Naive thymus-derived CD4-positive, alpha-beta T cell (primary cell): ENCODE measurements at regions not wholly inside any gene's neighbourhood (a gene's known extent, or its start where the extent isn't known, plus 50 kb on each side); places are given as distances from the start of the nearest gene placed in this dataset.

Experiments used
- ATAC-seq: fragments of 150-1000 bp; cut with Tn5 transposase; 2 replicates; pipeline ENCODE4 v1.10.0; 2021; ENCODE audit warnings: mild to moderate bottlenecking, moderate library complexity
- CTCF ChIA-PET: fragments of 350-600 bp; sonication (Branson Sonifier 250); formaldehyde crosslinking; loops from one replicate; lab custom pipeline; 2021; ENCODE audit warnings: antibody characterized with exemption; lab: Charles Lee
- POLR2A ChIA-PET: fragments of 350-600 bp; sonication (Branson Sonifier 250); formaldehyde crosslinking; loops from one replicate; lab custom pipeline; 2021; ENCODE audit warnings: antibody characterized with exemption, inconsistent platforms; lab: Charles Lee
- DNase-seq, 9 donors: peaks; one replicate each; pipeline versions ENCODE4 v3.0.0 to v3.0.0-alpha.2; 2020 to 2022; ENCODE audit warnings: mixed read lengths in 1 of 9
- H3K27ac ChIP-seq: one replicate; pipeline ENCODE4 v1.7.0; 2013; ENCODE audit warnings: mild to moderate bottlenecking, low read depth, low read length, moderate library complexity
- H3K27me3 ChIP-seq, 2 donors: one replicate each; pipeline ENCODE4 v1.7.0; 2013; ENCODE audit warnings: low read length in 2 of 2, mild to moderate bottlenecking in 2 of 2, moderate library complexity in 2 of 2; ENCODE audit not compliant: control insufficient read depth in 2 of 2, insufficient read depth in 2 of 2
- H3K36me3 ChIP-seq, 3 experiments: 1 replicate in 2 of 3; 2 replicates in 1 of 3; pipeline ENCODE4 v1.7.0; 2013; ENCODE audit warnings: low read length in 3 of 3, mild to moderate bottlenecking in 3 of 3, moderate library complexity in 1 of 3; ENCODE audit not compliant: insufficient read depth in 3 of 3, control insufficient read depth in 2 of 3
- H3K4me1 ChIP-seq, 2 donors: one replicate each; pipeline ENCODE4 v1.7.0; 2013; ENCODE audit warnings: low read length in 2 of 2, mild to moderate bottlenecking in 2 of 2, moderate library complexity in 1 of 2; ENCODE audit not compliant: control insufficient read depth in 2 of 2, insufficient read depth in 2 of 2
- H3K4me3 ChIP-seq: 2 replicates; pipeline ENCODE4 v1.7.0; 2013; ENCODE audit warnings: mild to moderate bottlenecking, low read length
- H3K9me3 ChIP-seq, 3 experiments: 1 replicate in 2 of 3; 2 replicates in 1 of 3; pipeline ENCODE4 v1.7.0; 2013; ENCODE audit warnings: low read length in 3 of 3; ENCODE audit not compliant: control insufficient read depth in 2 of 3
- H3K27ac Mint-ChIP-seq, 9 donors: one replicate each; pipeline ENCODE4 v1.8.0; 2020 to 2022; ENCODE audit warnings: mixed read lengths in 9 of 9, mild to moderate bottlenecking in 8 of 9, moderate library complexity in 5 of 9, inconsistent platforms in 2 of 9
- H3K27me3 Mint-ChIP-seq, 5 donors: one replicate each; pipeline ENCODE4 v1.8.0; 2021 to 2022; ENCODE audit warnings: mixed read lengths in 5 of 5, mild to moderate bottlenecking in 1 of 5
- H3K36me3 Mint-ChIP-seq, 5 donors: one replicate each; pipeline ENCODE4 v1.8.0; 2020 to 2022; ENCODE audit warnings: mixed read lengths in 5 of 5, mild to moderate bottlenecking in 3 of 5, inconsistent platforms in 1 of 5
- H3K4me1 Mint-ChIP-seq, 7 donors: one replicate each; pipeline ENCODE4 v1.8.0; 2020 to 2022; ENCODE audit warnings: mixed read lengths in 7 of 7, mild to moderate bottlenecking in 3 of 7, inconsistent platforms in 1 of 7
- H3K4me3 Mint-ChIP-seq, 10 donors: one replicate each; pipeline ENCODE4 v1.8.0; 2020 to 2022; ENCODE audit warnings: mild to moderate bottlenecking in 10 of 10, mixed read lengths in 10 of 10, moderate library complexity in 6 of 10, inconsistent platforms in 2 of 10
- H3K9me3 Mint-ChIP-seq, 11 donors: one replicate each; pipeline ENCODE4 v1.8.0; 2020 to 2022; ENCODE audit warnings: mixed read lengths in 11 of 11, mild to moderate bottlenecking in 4 of 11, inconsistent platforms in 1 of 11, moderate library complexity in 1 of 11
- intact Hi-C, 2 donors: fragments of 100-400 bp; cut with micrococcal nuclease; formaldehyde crosslinking; loops; one replicate each; pipeline ENCODE4 v1.15.1; 2023

DNA sequence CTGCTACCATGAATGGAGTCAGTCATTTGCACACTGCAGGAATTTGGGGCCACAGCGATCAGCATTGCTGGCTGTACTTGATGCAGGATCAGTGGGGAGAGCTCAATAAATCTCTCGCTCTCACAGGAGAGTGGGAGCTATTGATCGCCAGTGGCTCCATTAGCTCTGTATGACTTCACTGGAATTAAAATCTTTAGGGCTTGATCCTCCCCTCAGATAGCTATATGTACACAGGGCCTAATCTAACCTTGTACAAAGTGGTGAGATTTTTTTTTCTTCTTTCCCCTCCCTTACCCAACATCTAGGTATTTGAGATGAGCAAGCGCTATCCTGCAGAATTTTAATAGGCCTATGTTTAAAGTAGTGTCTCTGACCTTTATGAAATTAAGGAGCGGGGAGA, 84.9 kb downstream of the IZUMO3 start:
- no peak for DNase-seq
- ChIA-PET CTCF (no interaction called here), POLR2A (no interaction called here)
- Histone ChIP-seq H3K27ac (no peak overlapping the region), H3K36me3 (no peaks in the 10 kb centered on the region), H3K27me3 (no peaks in the 10 kb centered on the region), H3K4me3 (no peak overlapping the region), H3K4me1 (no peaks in the 10 kb centered on the region), H3K9me3 (peaks cover 0 to 9% (median 0%) of the 10 kb centered on the region in 3 experiments)
- H3K4me3 Mint-ChIP-seq, result no peak overlapping the region
- peaks cover 0 to 4% (median 0%) of the 10 kb centered on the region in 5 donors for H3K36me3 Mint-ChIP-seq
- peaks cover 0 to 32% (median 6%) of the 10 kb centered on the region in 11 donors for H3K9me3 Mint-ChIP-seq
- intact Hi-C loops, result loop anchor here in 1 of 2 donors (5.0 kb wide), 1 partner anchor 1013 kb away; no protein-coding TSS in a partner anchor
- no peaks in the 10 kb centered on the region for H3K4me1 Mint-ChIP-seq
- ATAC-seq, result no peak
- no peak overlapping the region for H3K27ac Mint-ChIP-seq
- no peaks in the 10 kb centered on the region for H3K27me3 Mint-ChIP-seq

- Histone ChIP-seq H3K27ac (no peak overlapping the region), H3K4me3 (no peak overlapping the region), H3K9me3 (peaks cover 0 to 9% (median 0%) of the 10 kb centered on the region in 3 experiments), H3K4me1 (no peaks in the 10 kb centered on the region), H3K36me3 (no peaks in the 10 kb centered on the region), H3K27me3 (no peaks in the 10 kb centered on the region)
- intact Hi-C loops, result loop anchor here in 1 of 2 donors (5.0 kb wide), 1 partner anchor 1013 kb away; no protein-coding TSS in a partner anchor
- no peak overlapping the region for H3K27ac Mint-ChIP-seq
- H3K27me3 Mint-ChIP-seq, result no peaks in the 10 kb centered on the region
- peaks cover 0 to 32% (median 5%) of the 10 kb centered on the region in 11 donors for H3K9me3 Mint-ChIP-seq
- ChIA-PET CTCF (no interaction called here), POLR2A (no interaction called here)
- DNase-seq (no peak), ATAC-seq (no peak)
- H3K36me3 Mint-ChIP-seq, result peaks cover 0 to 4% (median 0%) of the 10 kb centered on the region in 5 donors
- H3K4me1 Mint-ChIP-seq, result no peaks in the 10 kb centered on the region
- no peak overlapping the region for H3K4me3 Mint-ChIP-seq
Measured at GRCh38 chr9:24459953-24460352, 85.7 kb downstream of the IZUMO3 start.

- no peak overlapping the region for H3K27ac Mint-ChIP-seq
- DNase-seq (no peak), ATAC-seq (no peak)
- H3K36me3 ChIP-seq, result no peaks in the 10 kb centered on the region
- no peaks in the 10 kb centered on the region for H3K27me3 ChIP-seq
- H3K27me3 Mint-ChIP-seq, result no peaks in the 10 kb centered on the region
- peaks cover 0 to 5% (median 0%) of the 10 kb centered on the region in 5 donors for H3K36me3 Mint-ChIP-seq
- intact Hi-C loops, result no loop called here
- no peak overlapping the region for H3K27ac ChIP-seq
- no peaks in the 10 kb centered on the region for H3K9me3 ChIP-seq
- H3K4me1 ChIP-seq, result no peaks in the 10 kb centered on the region
- no peak overlapping the region for H3K4me3 Mint-ChIP-seq
- H3K4me1 Mint-ChIP-seq, result no peaks in the 10 kb centered on the region
- ChIA-PET CTCF (no interaction called here), POLR2A (no interaction called here)
- H3K4me3 ChIP-seq, result no peak overlapping the region
- H3K9me3 Mint-ChIP-seq, result peaks cover 4 to 27% (median 11%) of the 10 kb centered on the region in 11 donors
Measured at GRCh38 chr9:24451346-24451745, 94.4 kb downstream of the IZUMO3 start.

- POLR2A ChIA-PET, result no interaction called here
- H3K36me3 ChIP-seq, result no peaks in the 10 kb centered on the region
- Mint-ChIP-seq H3K4me3 (no peak overlapping the region), H3K27ac (no peak overlapping the region), H3K36me3 (peaks cover 0 to 5% (median 0%) of the 10 kb centered on the region in 5 donors), H3K4me1 (no peaks in the 10 kb centered on the region), H3K27me3 (no peaks in the 10 kb centered on the region), H3K9me3 (peaks cover 5 to 40% (median 15%) of the 10 kb centered on the region in 11 donors)
- DNase-seq (no peak), ATAC-seq (no peak)
- H3K27ac ChIP-seq, result no peak overlapping the region
- intact Hi-C loops, result no loop called here
- CTCF ChIA-PET, result no interaction called here
- H3K9me3 ChIP-seq, result no peaks in the 10 kb centered on the region
- no peaks in the 10 kb centered on the region for H3K4me1 ChIP-seq
- H3K4me3 ChIP-seq, result no peak overlapping the region
- H3K27me3 ChIP-seq, result no peaks in the 10 kb centered on the region
Measured at GRCh38 chr9:24449976-24450375, 95.7 kb downstream of the IZUMO3 start.

GRCh38 chr9:24439456-24439855, 106.2 kb downstream of the IZUMO3 start:
- Mint-ChIP-seq H3K9me3 (peaks cover 2 to 23% (median 14%) of the 10 kb centered on the region in 11 donors), H3K4me1 (no peaks in the 10 kb centered on the region)

GRCh38 chr9:24438876-24439275, 106.8 kb downstream of the IZUMO3 start:
- intact Hi-C loops, result no loop called here
- Mint-ChIP-seq H3K36me3 (no peaks in the 10 kb centered on the region), H3K9me3 (peaks cover 2 to 25% (median 12%) of the 10 kb centered on the region in 11 donors), H3K4me3 (no peak overlapping the region), H3K27ac (no peak overlapping the region), H3K4me1 (no peaks in the 10 kb centered on the region), H3K27me3 (no peaks in the 10 kb centered on the region)
- POLR2A ChIA-PET, result no interaction called here
- DNase-seq, result no peak
- Histone ChIP-seq H3K4me1 (no peaks in the 10 kb centered on the region), H3K4me3 (no peak overlapping the region), H3K9me3 (no peaks in the 10 kb centered on the region), H3K27me3 (no peaks in the 10 kb centered on the region), H3K27ac (no peak overlapping the region), H3K36me3 (no peaks in the 10 kb centered on the region)
- CTCF ChIA-PET, result no interaction called here
- ATAC-seq, result no peak

More at GRCh38 chr9:24439456-24439855, 106.2 kb downstream of the IZUMO3 start:
- no peak for DNase-seq
- no peaks in the 10 kb centered on the region for H3K9me3 ChIP-seq
- ChIA-PET CTCF (no interaction called here), POLR2A (no interaction called here)
- no peak overlapping the region for H3K27ac ChIP-seq
- ATAC-seq, result no peak
- H3K36me3 Mint-ChIP-seq, result no peaks in the 10 kb centered on the region
- intact Hi-C loops, result no loop called here
- no peak overlapping the region for H3K4me3 ChIP-seq
- no peak overlapping the region for H3K27ac Mint-ChIP-seq
- no peaks in the 10 kb centered on the region for H3K27me3 ChIP-seq
- no peaks in the 10 kb centered on the region for H3K36me3 ChIP-seq
- no peak overlapping the region for H3K4me3 Mint-ChIP-seq
- H3K4me1 ChIP-seq, result no peaks in the 10 kb centered on the region
- no peaks in the 10 kb centered on the region for H3K27me3 Mint-ChIP-seq

GRCh38 chr9:24436761-24437160, 108.9 kb downstream of the IZUMO3 start:
- H3K27ac ChIP-seq, result no peak overlapping the region
- H3K9me3 ChIP-seq, result no peaks in the 10 kb centered on the region
- H3K27ac Mint-ChIP-seq, result no peak overlapping the region
- ATAC-seq (no peak), DNase-seq (no peak)
- no peaks in the 10 kb centered on the region for H3K36me3 ChIP-seq
- H3K9me3 Mint-ChIP-seq, result peaks cover 2 to 38% (median 17%) of the 10 kb centered on the region in 11 donors
- CTCF ChIA-PET, result no interaction called here
- no peaks in the 10 kb centered on the region for H3K27me3 Mint-ChIP-seq
- no peaks in the 10 kb centered on the region for H3K27me3 ChIP-seq
- POLR2A ChIA-PET, result no interaction called here
- H3K36me3 Mint-ChIP-seq, result no peaks in the 10 kb centered on the region
- no peak overlapping the region for H3K4me3 Mint-ChIP-seq
- H3K4me3 ChIP-seq, result no peak overlapping the region
- no peaks in the 10 kb centered on the region for H3K4me1 ChIP-seq
- intact Hi-C loops, result no loop called here
- H3K4me1 Mint-ChIP-seq, result no peaks in the 10 kb centered on the region
